GM12891 (cell line): ENCODE measurements at regions not wholly inside any gene's neighbourhood (a gene's known extent, or its start where the extent isn't known, plus 50 kb on each side); places are given as distances from the start of the nearest gene placed in this dataset.

Source experiments
- POLR2A ChIP-seq: IDR thresholded peaks from 2 replicates; pipeline ENCODE4 v1.6.1; 2011; ENCODE audit warnings: low read depth, low read length, control low read depth
- POLR2AphosphoS5 ChIP-seq: IDR thresholded peaks from 2 replicates; pipeline ENCODE4 v1.6.1; 2011; ENCODE audit warnings: low read depth, low read length, control low read depth
- POU2F2 ChIP-seq: IDR thresholded peaks from 2 replicates; pipeline ENCODE4 v1.6.1; 2011; ENCODE audit warnings: low read depth, mild to moderate bottlenecking, control low read depth, low read length, moderate library complexity
- SPI1 ChIP-seq: IDR thresholded peaks from 2 replicates; pipeline ENCODE4 v1.6.1; 2011; ENCODE audit warnings: low read depth, low read length, control low read depth
- TAF1 ChIP-seq: IDR thresholded peaks from 2 replicates; pipeline ENCODE4 v1.6.1; 2011; ENCODE audit warnings: low read depth, low read length, control low read depth

- TF ChIP-seq POLR2AphosphoS5 (no peak), POLR2A (no peak), TAF1 (no peak), POU2F2 (no peak), SPI1 (no peak)
These were observed 74.9 kb upstream of the NDN start for GRCh38 chr15:23762026-23762425.
